Lower leg skin (tissue), 3 donors: ENCODE measurements at regions not wholly inside any gene's neighbourhood (a gene's known extent, or its start where the extent isn't known, plus 50 kb on each side); places are given as distances from the start of the nearest gene placed in this dataset.

Experiments used
- CTCF ChIP-seq, 3 donors: fragments of 450-650 bp; IDR thresholded peaks; one replicate each; pipeline ENCODE4 v1.5.1; 2016; ENCODE audit warnings: antibody characterized with exemption in 3 of 3, mild to moderate bottlenecking in 3 of 3, moderate library complexity in 2 of 3
- POLR2A ChIP-seq, 2 donors: fragments of 450-650 bp; IDR thresholded peaks; one replicate each; pipeline ENCODE4 v1.6.1; 2016 to 2017; ENCODE audit warnings: antibody characterized with exemption in 2 of 2, mild to moderate bottlenecking in 1 of 2, moderate library complexity in 1 of 2

DNA sequence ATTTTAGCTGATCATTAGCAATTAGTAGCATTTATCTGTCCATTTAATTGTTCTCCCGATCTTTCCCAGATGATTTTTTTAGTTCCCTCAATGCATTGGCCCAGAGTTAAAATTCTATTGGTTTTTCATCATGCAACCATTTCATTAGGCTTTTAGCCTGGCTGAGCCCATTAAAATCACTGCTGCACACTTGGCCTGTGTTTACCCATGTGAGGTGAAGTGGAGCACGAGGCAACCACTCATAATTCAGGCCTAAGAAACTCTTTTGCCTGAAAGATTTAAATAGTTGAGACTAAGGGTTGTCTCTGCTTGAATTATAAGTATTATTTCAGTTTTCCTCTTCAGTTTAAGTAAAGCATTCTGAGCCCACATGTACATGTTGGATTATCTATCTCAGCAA is 889.0 kb upstream of the ADGRL4 start:
- TF ChIP-seq CTCF (IDR thresholded peaks at IDR 0.05), result no peak
- TF ChIP-seq POLR2A (IDR thresholded peaks at IDR 0.05), result no peak
